ENCODE measurements at regions not wholly inside any gene's neighbourhood (a gene's known extent, or its start where the extent isn't known, plus 50 kb on each side); places are given as distances from the start of the nearest gene placed in this dataset.
"Not testable (repeated sequence)": the region's sequence is repeated elsewhere in the genome, so short reads cannot be mapped to it uniquely, and the experiment has no call there.

GRCh38 chr13:55069746-55070145 is 2041.1 kb downstream of the OLFM4 start:
- no peak for DNase-seq

GRCh38 chr13:55073000-55073399 is 2044.4 kb downstream of the OLFM4 start:
- no peak for DNase-seq

GRCh38 chr13:55084630-55085029 is 2056.0 kb downstream of the OLFM4 start:
- DNase-seq = no peak

GRCh38 chr13:55087085-55087484 is 2053.6 kb upstream of the PRR20A start:
- no peak for DNase-seq

GRCh38 chr13:55090612-55091011 is 2050.1 kb upstream of the PRR20A start:
- no peak for DNase-seq

GRCh38 chr13:55091172-55091571 is 2049.5 kb upstream of the PRR20A start:
- DNase-seq = no peak

- DNase-seq = no peak
These were observed 2034.2 kb upstream of the PRR20A start for GRCh38 chr13:55106509-55106908.

- no peak for DNase-seq
These were observed 2020.1 kb upstream of the PRR20A start for GRCh38 chr13:55120631-55121030.

GRCh38 chr13:55155046-55155445 is 1985.7 kb upstream of the PRR20A start:
- no peak for DNase-seq

- no peak for DNase-seq
These were observed 1981.0 kb upstream of the PRR20A start for GRCh38 chr13:55159765-55160164.

- no peak for DNase-seq
These were observed 1979.9 kb upstream of the PRR20A start for GRCh38 chr13:55160867-55161266.

GRCh38 chr13:55178582-55178981 is 1962.1 kb upstream of the PRR20A start:
- DNase-seq = not testable (repeated sequence)

- DNase-seq = no peak
These were observed 1949.7 kb upstream of the PRR20A start for GRCh38 chr13:55190996-55191395.

- no peak for DNase-seq
These were observed 1941.6 kb upstream of the PRR20A start for GRCh38 chr13:55199134-55199533.

GRCh38 chr13:55214841-55215345 is 1925.8 kb upstream of the PRR20A start:
- no peak for DNase-seq

GRCh38 chr13:55219538-55219937 is 1921.2 kb upstream of the PRR20A start:
- DNase-seq = no peak

GRCh38 chr13:55229906-55230569 is 1910.7 kb upstream of the PRR20A start:
- no peak for DNase-seq

- no peak for DNase-seq
These were observed 1910.2 kb upstream of the PRR20A start for GRCh38 chr13:55230570-55230908.

- no peak for DNase-seq
These were observed 1906.4 kb upstream of the PRR20A start for GRCh38 chr13:55234311-55234710.

- DNase-seq = no peak
These were observed 1895.6 kb upstream of the PRR20A start for GRCh38 chr13:55245005-55245644.

GRCh38 chr13:55255236-55255635 is 1885.5 kb upstream of the PRR20A start:
- no peak for DNase-seq

GRCh38 chr13:55263045-55263444 is 1877.7 kb upstream of the PRR20A start:
- DNase-seq = no peak

GRCh38 chr13:55266644-55267043 is 1874.1 kb upstream of the PRR20A start:
- DNase-seq = no peak

- DNase-seq = no peak
These were observed 1842.5 kb upstream of the PRR20A start for GRCh38 chr13:55298201-55298600.

- no peak for DNase-seq
These were observed 1838.2 kb upstream of the PRR20A start for GRCh38 chr13:55302568-55302967.
